WTC11 (cell line): ENCODE measurements at regions not wholly inside any gene's neighbourhood (a gene's known extent, or its start where the extent isn't known, plus 50 kb on each side); places are given as distances from the start of the nearest gene placed in this dataset.

Source experiments
- ATAC-seq: fragments of 200-7000 bp; cut with Tn5 transposase; 2 replicates; pipeline ENCODE4 v1.10.0; 2021; ENCODE audit warnings: mild to moderate bottlenecking, moderate library complexity
- CTCF ChIA-PET: fragments of 300-600 bp; sonication (Branson Sonifier 250); formaldehyde crosslinking; loops from one replicate; lab custom pipeline; 2021; ENCODE audit warnings: antibody characterized with exemption; lab: Charles Lee
- POLR2A ChIA-PET: fragments of 350-600 bp; sonication (Branson Sonifier 250); formaldehyde crosslinking; loops from one replicate; lab custom pipeline; 2021; ENCODE audit warnings: antibody characterized with exemption; lab: Charles Lee
- DNase-seq: peaks from one replicate; pipeline ENCODE4 v3.0.0; 2021; ENCODE audit warnings: low spot score
- H3K27ac Mint-ChIP-seq: 2 replicates; pipeline ENCODE4 v1.8.0; 2021; ENCODE audit warnings: mixed read lengths
- H3K27me3 Mint-ChIP-seq: 2 replicates; pipeline ENCODE4 v1.8.0; 2021; ENCODE audit warnings: low read depth, mild to moderate bottlenecking, moderate library complexity, mixed read lengths
- H3K36me3 Mint-ChIP-seq: 2 replicates; pipeline ENCODE4 v1.8.0; 2021; ENCODE audit warnings: mixed read lengths
- H3K4me1 Mint-ChIP-seq: 2 replicates; pipeline ENCODE4 v1.8.0; 2022; ENCODE audit warnings: mixed read lengths
- H3K4me3 Mint-ChIP-seq: 2 replicates; pipeline ENCODE4 v1.8.0; 2021; ENCODE audit warnings: mild to moderate bottlenecking, moderate library complexity, mixed read lengths
- H3K9me3 Mint-ChIP-seq: 2 replicates; pipeline ENCODE4 v1.8.0; 2021; ENCODE audit warnings: mixed read lengths
- ATF1 ChIP-seq: sonication (generic); formaldehyde crosslinking; IDR thresholded peaks from 2 replicates; pipeline ENCODE4 v1.8.1; 2023; ENCODE audit warnings: mild to moderate bottlenecking, moderate library complexity, missing genetic modification reagents
- ATF3 ChIP-seq: sonication (generic); formaldehyde crosslinking; conservative IDR thresholded peaks from 2 replicates; pipeline ENCODE4 v1.8.1; 2022; ENCODE audit warnings: mild to moderate bottlenecking, missing genetic modification reagents
- ELF4 ChIP-seq: sonication (generic); formaldehyde crosslinking; IDR thresholded peaks from 2 replicates; pipeline ENCODE4 v1.8.1; 2022; ENCODE audit warnings: low read depth, mild to moderate bottlenecking, moderate library complexity, missing genetic modification reagents
- ESRRA ChIP-seq: sonication (generic); formaldehyde crosslinking; IDR thresholded peaks from 2 replicates; pipeline ENCODE4 v1.8.1; 2022; ENCODE audit warnings: mild to moderate bottlenecking, missing genetic modification reagents, borderline replicate concordance
- ETV6 ChIP-seq: sonication (generic); formaldehyde crosslinking; IDR thresholded peaks from 2 replicates; pipeline ENCODE4 v1.8.1; 2022; ENCODE audit warnings: mild to moderate bottlenecking, missing genetic modification reagents
- FOXP1 ChIP-seq: sonication (generic); formaldehyde crosslinking; IDR thresholded peaks from 2 replicates; pipeline ENCODE4 v1.8.0; 2022; ENCODE audit warnings: missing genetic modification reagents, mild to moderate bottlenecking, moderate library complexity, borderline replicate concordance
- FOXP4 ChIP-seq: sonication (generic); formaldehyde crosslinking; IDR thresholded peaks from 2 replicates; pipeline ENCODE4 v1.8.0; 2022; ENCODE audit warnings: mild to moderate bottlenecking, missing genetic modification reagents
- GABPB1 ChIP-seq: sonication (generic); formaldehyde crosslinking; IDR thresholded peaks from 2 replicates; pipeline ENCODE4 v1.8.1; 2023; ENCODE audit warnings: mild to moderate bottlenecking, missing genetic modification reagents
- KAT7 ChIP-seq: sonication (generic); formaldehyde crosslinking; IDR thresholded peaks from 2 replicates; pipeline ENCODE4 v1.8.1; 2023; ENCODE audit warnings: missing genetic modification reagents, mild to moderate bottlenecking, borderline replicate concordance
- PREB ChIP-seq: sonication (generic); formaldehyde crosslinking; IDR thresholded peaks from 2 replicates; pipeline ENCODE4 v1.8.1; 2022; ENCODE audit warnings: mild to moderate bottlenecking, missing genetic modification reagents, moderate library complexity, borderline replicate concordance
- SOX15 ChIP-seq: fragments of 250-450 bp; sonication (Bioruptor Pico); IDR thresholded peaks from 2 replicates; pipeline ENCODE4 v1.9.0; 2021; ENCODE audit warnings: mild to moderate bottlenecking
- SP1 ChIP-seq: sonication (generic); formaldehyde crosslinking; conservative IDR thresholded peaks from 2 replicates; pipeline ENCODE4 v1.8.1; 2022; ENCODE audit warnings: missing genetic modification reagents
- TEAD1 ChIP-seq: sonication (generic); formaldehyde crosslinking; IDR thresholded peaks from 2 replicates; pipeline ENCODE4 v1.8.0; 2022; ENCODE audit warnings: mild to moderate bottlenecking, missing genetic modification reagents
- ZBTB21 ChIP-seq: sonication (generic); formaldehyde crosslinking; IDR thresholded peaks from 2 replicates; pipeline ENCODE4 v1.8.1; 2023; ENCODE audit warnings: mild to moderate bottlenecking, missing genetic modification reagents, borderline replicate concordance
- ZNF138 ChIP-seq: sonication (generic); formaldehyde crosslinking; conservative IDR thresholded peaks from 2 replicates; pipeline ENCODE4 v1.8.1; 2022; ENCODE audit warnings: mild to moderate bottlenecking, moderate library complexity, missing genetic modification reagents
- ZNF423 ChIP-seq: fragments of 250-450 bp; sonication (Bioruptor Pico); IDR thresholded peaks from 2 replicates; pipeline ENCODE4 v2.1.2; 2022; ENCODE audit warnings: mild to moderate bottlenecking, moderate library complexity
- TF ChIP-seq, protein P1 (sequence below): sonication (generic); formaldehyde crosslinking; IDR thresholded peaks from 2 replicates; pipeline ENCODE4 v1.8.0; 2022; ENCODE audit warnings: mild to moderate bottlenecking, missing genetic modification reagents
- TF ChIP-seq, protein P2 (sequence below): sonication (generic); formaldehyde crosslinking; IDR thresholded peaks from 2 replicates; pipeline ENCODE4 v1.8.1; 2022; ENCODE audit warnings: low read depth, mild to moderate bottlenecking, moderate library complexity, missing genetic modification reagents, borderline replicate concordance
- TF ChIP-seq, protein P3 (sequence below): fragments of 250-450 bp; sonication (Bioruptor Pico); IDR thresholded peaks from 2 replicates; pipeline ENCODE4 v1.9.0; 2021; ENCODE audit warnings: mild to moderate bottlenecking
- TF ChIP-seq, protein P4 (sequence below): sonication (generic); formaldehyde crosslinking; IDR thresholded peaks from 2 replicates; pipeline ENCODE4 v1.8.1; 2023; ENCODE audit warnings: mild to moderate bottlenecking, missing genetic modification reagents

GRCh38 chrX:4238916-4239315, 525.5 kb upstream of the PRKX start (continued):
- TF ChIP-seq PREB (CRISPR knock-in tag): no peak

- DNase-seq (no peak), ATAC-seq (no peak)
- CTCF ChIA-PET: no interaction called here
- Mint-ChIP-seq H3K36me3 (no peaks in the 10 kb centered on the region), H3K27ac (no peak overlapping the region), H3K4me1 (peaks cover 3% of the 10 kb centered on the region; the same call in 1 of the 2 replicates), H3K4me3 (no peak overlapping the region), H3K27me3 (no peaks in the 10 kb centered on the region), H3K9me3 (peaks cover 8% of the 10 kb centered on the region)
- TF ChIP-seq ATF3 (CRISPR knock-in tag): no peak
- TF ChIP-seq, all 79 proteins: peak for 0
- POLR2A ChIA-PET: no interaction called here
Observed at GRCh38 chrX:4225086-4225485, 511.6 kb upstream of the PRKX start.

DNA sequence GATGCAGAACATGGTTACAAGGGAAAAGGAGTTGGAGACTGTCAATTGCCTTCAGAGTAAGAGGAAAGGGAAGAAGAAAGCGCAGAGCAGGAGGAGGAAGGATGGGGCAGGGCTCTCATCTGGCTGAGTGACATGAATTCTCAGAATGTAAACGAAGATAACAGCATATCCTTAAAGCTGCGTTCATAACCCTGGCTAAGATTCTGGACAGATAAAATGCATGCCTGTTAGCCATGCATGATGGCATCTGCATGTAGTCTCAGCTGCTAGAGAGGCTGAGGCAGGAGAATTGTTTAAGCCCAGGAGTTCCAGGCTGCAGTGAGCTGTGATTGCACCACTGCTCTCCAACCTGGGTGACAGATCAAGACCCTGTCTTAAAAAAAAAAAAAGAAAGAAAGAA, 493.5 kb upstream of the PRKX start:
- DNase-seq (no peak), ATAC-seq (no peak)
- TF ChIP-seq, protein P1, sequence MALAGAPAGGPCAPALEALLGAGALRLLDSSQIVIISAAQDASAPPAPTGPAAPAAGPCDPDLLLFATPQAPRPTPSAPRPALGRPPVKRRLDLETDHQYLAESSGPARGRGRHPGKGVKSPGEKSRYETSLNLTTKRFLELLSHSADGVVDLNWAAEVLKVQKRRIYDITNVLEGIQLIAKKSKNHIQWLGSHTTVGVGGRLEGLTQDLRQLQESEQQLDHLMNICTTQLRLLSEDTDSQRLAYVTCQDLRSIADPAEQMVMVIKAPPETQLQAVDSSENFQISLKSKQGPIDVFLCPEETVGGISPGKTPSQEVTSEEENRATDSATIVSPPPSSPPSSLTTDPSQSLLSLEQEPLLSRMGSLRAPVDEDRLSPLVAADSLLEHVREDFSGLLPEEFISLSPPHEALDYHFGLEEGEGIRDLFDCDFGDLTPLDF (CRISPR knock-in tag): no peak
- TF ChIP-seq FOXP1 (CRISPR knock-in tag): no peak
- no peak for TF ChIP-seq ZNF138 (CRISPR knock-in tag)
- no peak for TF ChIP-seq SOX15
- TF ChIP-seq ZNF423 (CRISPR knock-in tag): no peak
- no peak for TF ChIP-seq ELF4
- TF ChIP-seq, protein P2, sequence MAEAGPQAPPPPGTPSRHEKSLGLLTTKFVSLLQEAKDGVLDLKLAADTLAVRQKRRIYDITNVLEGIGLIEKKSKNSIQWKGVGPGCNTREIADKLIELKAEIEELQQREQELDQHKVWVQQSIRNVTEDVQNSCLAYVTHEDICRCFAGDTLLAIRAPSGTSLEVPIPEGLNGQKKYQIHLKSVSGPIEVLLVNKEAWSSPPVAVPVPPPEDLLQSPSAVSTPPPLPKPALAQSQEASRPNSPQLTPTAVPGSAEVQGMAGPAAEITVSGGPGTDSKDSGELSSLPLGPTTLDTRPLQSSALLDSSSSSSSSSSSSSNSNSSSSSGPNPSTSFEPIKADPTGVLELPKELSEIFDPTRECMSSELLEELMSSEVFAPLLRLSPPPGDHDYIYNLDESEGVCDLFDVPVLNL (CRISPR knock-in tag): no peak
- no peak for TF ChIP-seq ZBTB21 (CRISPR knock-in tag)
- no peak for TF ChIP-seq ESRRA (CRISPR knock-in tag)
- TF ChIP-seq FOXP4 (CRISPR knock-in tag): no peak
- TF ChIP-seq TEAD1 (CRISPR knock-in tag): no peak
- no peak for TF ChIP-seq KAT7 (CRISPR knock-in tag)
- TF ChIP-seq, protein P3, sequence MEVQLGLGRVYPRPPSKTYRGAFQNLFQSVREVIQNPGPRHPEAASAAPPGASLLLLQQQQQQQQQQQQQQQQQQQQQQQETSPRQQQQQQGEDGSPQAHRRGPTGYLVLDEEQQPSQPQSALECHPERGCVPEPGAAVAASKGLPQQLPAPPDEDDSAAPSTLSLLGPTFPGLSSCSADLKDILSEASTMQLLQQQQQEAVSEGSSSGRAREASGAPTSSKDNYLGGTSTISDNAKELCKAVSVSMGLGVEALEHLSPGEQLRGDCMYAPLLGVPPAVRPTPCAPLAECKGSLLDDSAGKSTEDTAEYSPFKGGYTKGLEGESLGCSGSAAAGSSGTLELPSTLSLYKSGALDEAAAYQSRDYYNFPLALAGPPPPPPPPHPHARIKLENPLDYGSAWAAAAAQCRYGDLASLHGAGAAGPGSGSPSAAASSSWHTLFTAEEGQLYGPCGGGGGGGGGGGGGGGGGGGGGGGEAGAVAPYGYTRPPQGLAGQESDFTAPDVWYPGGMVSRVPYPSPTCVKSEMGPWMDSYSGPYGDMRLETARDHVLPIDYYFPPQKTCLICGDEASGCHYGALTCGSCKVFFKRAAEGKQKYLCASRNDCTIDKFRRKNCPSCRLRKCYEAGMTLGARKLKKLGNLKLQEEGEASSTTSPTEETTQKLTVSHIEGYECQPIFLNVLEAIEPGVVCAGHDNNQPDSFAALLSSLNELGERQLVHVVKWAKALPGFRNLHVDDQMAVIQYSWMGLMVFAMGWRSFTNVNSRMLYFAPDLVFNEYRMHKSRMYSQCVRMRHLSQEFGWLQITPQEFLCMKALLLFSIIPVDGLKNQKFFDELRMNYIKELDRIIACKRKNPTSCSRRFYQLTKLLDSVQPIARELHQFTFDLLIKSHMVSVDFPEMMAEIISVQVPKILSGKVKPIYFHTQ: no peak
- no peak for TF ChIP-seq ETV6 (CRISPR knock-in tag)
- TF ChIP-seq, protein P4, sequence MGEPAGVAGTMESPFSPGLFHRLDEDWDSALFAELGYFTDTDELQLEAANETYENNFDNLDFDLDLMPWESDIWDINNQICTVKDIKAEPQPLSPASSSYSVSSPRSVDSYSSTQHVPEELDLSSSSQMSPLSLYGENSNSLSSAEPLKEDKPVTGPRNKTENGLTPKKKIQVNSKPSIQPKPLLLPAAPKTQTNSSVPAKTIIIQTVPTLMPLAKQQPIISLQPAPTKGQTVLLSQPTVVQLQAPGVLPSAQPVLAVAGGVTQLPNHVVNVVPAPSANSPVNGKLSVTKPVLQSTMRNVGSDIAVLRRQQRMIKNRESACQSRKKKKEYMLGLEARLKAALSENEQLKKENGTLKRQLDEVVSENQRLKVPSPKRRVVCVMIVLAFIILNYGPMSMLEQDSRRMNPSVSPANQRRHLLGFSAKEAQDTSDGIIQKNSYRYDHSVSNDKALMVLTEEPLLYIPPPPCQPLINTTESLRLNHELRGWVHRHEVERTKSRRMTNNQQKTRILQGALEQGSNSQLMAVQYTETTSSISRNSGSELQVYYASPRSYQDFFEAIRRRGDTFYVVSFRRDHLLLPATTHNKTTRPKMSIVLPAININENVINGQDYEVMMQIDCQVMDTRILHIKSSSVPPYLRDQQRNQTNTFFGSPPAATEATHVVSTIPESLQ (CRISPR knock-in tag): no peak
- TF ChIP-seq GABPB1 (CRISPR knock-in tag): no peak
- TF ChIP-seq SP1: no peak
- no peak for TF ChIP-seq ATF1 (CRISPR knock-in tag)
- H3K27me3 Mint-ChIP-seq: no peaks in the 10 kb centered on the region
- no peak overlapping the region for H3K4me3 Mint-ChIP-seq
- no peaks in the 10 kb centered on the region for H3K36me3 Mint-ChIP-seq
- H3K9me3 Mint-ChIP-seq: 0 out of 2 replicates have a peak, but pooled peaks cover 3% of the 10 kb centered on the region
- no peak overlapping the region for H3K27ac Mint-ChIP-seq
- POLR2A ChIA-PET: no interaction called here
- no peaks in the 10 kb centered on the region for H3K4me1 Mint-ChIP-seq
- CTCF ChIA-PET: no interaction called here
